Neural crest cell (in vitro differentiated cells): ENCODE measurements at regions not wholly inside any gene's neighbourhood (a gene's known extent, or its start where the extent isn't known, plus 50 kb on each side); places are given as distances from the start of the nearest gene placed in this dataset.

Source experiments
- DNase-seq: peaks from one replicate; pipeline ENCODE4 v3.0.0; 2021; ENCODE audit warnings: low read depth, mixed read lengths, low spot score
- H3K27ac Mint-ChIP-seq: one replicate; pipeline ENCODE4 v1.8.0; 2021; ENCODE audit warnings: mild to moderate bottlenecking, mixed read lengths; ENCODE audit not compliant: unreplicated experiment
- H3K27me3 Mint-ChIP-seq: 2 replicates; pipeline ENCODE4 v1.8.0; 2021; ENCODE audit warnings: low read depth, mild to moderate bottlenecking, mixed read lengths
- H3K36me3 Mint-ChIP-seq: 2 replicates; pipeline ENCODE4 v1.8.0; 2021; ENCODE audit warnings: low read depth, mild to moderate bottlenecking, mixed read lengths
- H3K4me1 Mint-ChIP-seq: 2 replicates; pipeline ENCODE4 v1.8.0; 2021; ENCODE audit warnings: mixed read lengths
- H3K4me3 Mint-ChIP-seq: one replicate; pipeline ENCODE4 v1.8.0; 2021; ENCODE audit warnings: mild to moderate bottlenecking, mixed read lengths
- H3K9me3 Mint-ChIP-seq: 2 replicates; pipeline ENCODE4 v1.8.0; 2021; ENCODE audit warnings: mixed read lengths
- TF ChIP-seq, protein P1 (sequence below): fragments of 200-600 bp; sonication (generic); conservative IDR thresholded peaks from 2 replicates; pipeline ENCODE4 v1.5.0; 2021; ENCODE audit warnings: antibody characterized with exemption, mild to moderate bottlenecking

DNA sequence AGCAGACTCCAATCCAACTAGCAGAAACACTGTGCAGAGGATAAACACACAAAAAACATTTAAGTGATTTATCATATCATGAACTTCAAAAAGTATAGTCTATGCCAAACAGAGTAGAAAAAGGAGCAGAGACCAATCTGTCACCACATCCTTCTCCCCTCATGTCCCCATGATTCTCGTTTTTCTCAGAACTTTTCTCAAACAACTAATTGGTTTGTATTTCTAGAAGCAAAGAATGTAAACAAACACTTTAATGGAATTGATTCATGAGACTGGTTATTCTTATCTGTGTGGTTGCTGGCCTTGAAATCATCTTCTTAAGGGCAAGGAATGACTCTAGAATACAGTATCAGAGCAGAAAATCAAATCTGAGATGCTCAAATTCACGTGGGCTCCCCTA is 294.2 kb upstream of the THBS1 start:
- TF ChIP-seq, protein P1, sequence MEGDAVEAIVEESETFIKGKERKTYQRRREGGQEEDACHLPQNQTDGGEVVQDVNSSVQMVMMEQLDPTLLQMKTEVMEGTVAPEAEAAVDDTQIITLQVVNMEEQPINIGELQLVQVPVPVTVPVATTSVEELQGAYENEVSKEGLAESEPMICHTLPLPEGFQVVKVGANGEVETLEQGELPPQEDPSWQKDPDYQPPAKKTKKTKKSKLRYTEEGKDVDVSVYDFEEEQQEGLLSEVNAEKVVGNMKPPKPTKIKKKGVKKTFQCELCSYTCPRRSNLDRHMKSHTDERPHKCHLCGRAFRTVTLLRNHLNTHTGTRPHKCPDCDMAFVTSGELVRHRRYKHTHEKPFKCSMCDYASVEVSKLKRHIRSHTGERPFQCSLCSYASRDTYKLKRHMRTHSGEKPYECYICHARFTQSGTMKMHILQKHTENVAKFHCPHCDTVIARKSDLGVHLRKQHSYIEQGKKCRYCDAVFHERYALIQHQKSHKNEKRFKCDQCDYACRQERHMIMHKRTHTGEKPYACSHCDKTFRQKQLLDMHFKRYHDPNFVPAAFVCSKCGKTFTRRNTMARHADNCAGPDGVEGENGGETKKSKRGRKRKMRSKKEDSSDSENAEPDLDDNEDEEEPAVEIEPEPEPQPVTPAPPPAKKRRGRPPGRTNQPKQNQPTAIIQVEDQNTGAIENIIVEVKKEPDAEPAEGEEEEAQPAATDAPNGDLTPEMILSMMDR = no peak
- no peak overlapping the region for H3K4me3 Mint-ChIP-seq
- H3K36me3 Mint-ChIP-seq = peaks cover 2% of the 10 kb centered on the region
- no peaks in the 10 kb centered on the region for H3K9me3 Mint-ChIP-seq
- DNase-seq = no peak
- H3K4me1 Mint-ChIP-seq = no peaks in the 10 kb centered on the region
- no peak overlapping the region for H3K27ac Mint-ChIP-seq
- H3K27me3 Mint-ChIP-seq = no peaks in the 10 kb centered on the region

DNA sequence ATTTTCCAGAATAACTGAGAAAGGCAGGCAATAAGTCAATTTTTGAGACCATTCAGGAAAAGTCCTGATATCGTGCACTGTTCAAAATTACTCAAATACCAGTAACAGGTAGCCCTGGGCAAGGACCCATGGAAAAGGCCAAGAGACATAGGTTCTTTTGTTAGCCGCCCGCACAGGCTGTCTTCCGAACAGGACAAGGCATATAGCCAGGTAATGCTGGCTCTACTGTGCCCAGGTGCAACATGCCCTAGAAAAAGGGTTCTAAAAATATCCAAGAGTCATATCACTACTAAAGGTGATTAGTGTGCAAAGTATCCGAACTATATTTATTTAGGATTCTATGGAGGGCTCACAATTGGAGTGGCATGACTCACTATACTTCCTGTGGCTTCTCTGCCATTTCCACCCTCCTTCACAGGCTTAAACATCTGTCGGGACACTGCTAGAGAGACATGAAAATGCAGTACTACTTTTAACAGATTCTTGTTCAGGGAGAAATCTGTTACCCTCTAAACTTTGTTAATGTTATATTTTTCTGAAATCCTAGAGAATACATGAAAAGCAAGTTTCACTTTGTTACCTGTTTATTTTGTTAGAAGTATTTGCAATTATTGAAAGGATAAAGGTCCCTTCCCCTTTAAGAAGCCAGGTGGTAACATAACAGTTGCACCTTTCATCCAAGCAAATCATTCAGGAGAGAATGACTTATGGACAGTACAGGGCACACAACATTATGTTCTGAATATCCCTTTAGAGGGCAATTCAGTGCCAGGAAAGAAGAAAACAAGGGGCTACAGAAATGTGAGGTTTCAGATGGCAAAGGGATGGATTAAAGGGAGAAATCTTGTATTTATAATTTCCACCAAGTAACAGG is 293.3 kb upstream of the THBS1 start:
- Mint-ChIP-seq H3K27me3 (no peaks in the 10 kb centered on the region), H3K4me3 (no peak overlapping the region), H3K36me3 (no peaks in the 10 kb centered on the region), H3K4me1 (no peaks in the 10 kb centered on the region), H3K9me3 (peaks cover 6% of the 10 kb centered on the region), H3K27ac (no peak overlapping the region)
- TF ChIP-seq, protein P1 = no peak
- no peak for DNase-seq

DNA sequence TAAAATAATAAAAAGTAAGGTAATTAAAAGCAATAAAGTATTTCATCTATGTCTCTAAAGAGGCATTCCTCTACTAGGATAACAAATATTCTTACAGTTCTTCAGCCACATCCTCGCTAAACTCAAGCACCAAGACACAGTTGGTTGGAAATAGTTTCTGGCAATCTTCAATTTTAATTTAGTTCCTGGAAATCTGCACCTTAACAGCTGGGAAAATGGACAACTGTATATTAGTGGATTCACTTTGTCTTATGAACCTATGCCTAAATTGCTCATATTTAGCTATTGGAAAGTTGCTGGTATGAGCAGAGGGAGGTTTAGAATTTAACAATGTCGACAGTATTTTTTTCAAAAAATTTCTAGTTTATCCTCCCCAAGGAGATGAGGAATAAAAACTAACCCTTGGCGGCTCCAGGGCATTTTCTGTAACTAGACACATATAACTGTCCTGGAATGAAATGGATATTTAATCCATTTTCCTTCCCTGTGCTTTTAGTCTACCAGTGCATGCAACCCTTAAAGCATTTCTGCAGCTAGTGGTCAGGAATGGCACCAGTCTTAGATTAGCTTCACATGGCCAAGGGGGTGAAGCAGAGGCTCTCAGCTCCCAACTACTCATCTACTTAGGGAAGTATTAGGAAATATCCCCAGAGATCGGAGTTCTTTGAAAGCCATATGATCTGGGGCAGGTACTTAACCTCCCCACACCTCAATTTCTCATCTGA is 290.0 kb upstream of the THBS1 start:
- no peak for DNase-seq
- Mint-ChIP-seq H3K4me3 (no peak overlapping the region), H3K36me3 (no peaks in the 10 kb centered on the region), H3K27ac (no peak overlapping the region), H3K27me3 (no peaks in the 10 kb centered on the region), H3K9me3 (peaks cover 11% of the 10 kb centered on the region), H3K4me1 (no peaks in the 10 kb centered on the region)
- TF ChIP-seq, protein P1 = no peak

DNA sequence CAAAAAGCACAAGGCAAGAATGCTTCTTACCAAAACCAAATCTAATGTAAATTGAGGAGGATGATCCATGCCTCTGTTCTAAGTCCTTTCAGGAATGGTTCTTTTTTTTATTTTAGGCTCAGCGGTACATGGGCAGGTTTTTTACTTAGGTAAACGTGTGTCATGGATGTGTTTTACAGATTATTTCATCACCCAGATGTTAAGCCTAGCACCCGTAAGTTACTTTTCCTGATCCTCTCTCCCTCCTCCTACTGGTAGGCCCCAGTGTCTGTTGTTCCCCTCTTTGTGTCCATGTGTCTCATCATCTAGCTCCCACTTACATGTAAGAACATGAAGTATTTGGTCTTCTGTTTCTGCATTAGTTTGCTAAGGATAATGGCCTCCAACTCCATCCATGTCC is 289.2 kb upstream of the THBS1 start:
- H3K4me1 Mint-ChIP-seq = no peaks in the 10 kb centered on the region
- no peaks in the 10 kb centered on the region for H3K36me3 Mint-ChIP-seq
- no peak for DNase-seq
- TF ChIP-seq, protein P1 = no peak
- H3K4me3 Mint-ChIP-seq = no peak overlapping the region
- H3K9me3 Mint-ChIP-seq = peaks cover 12% of the 10 kb centered on the region
- H3K27ac Mint-ChIP-seq = no peak overlapping the region
- no peaks in the 10 kb centered on the region for H3K27me3 Mint-ChIP-seq

DNA sequence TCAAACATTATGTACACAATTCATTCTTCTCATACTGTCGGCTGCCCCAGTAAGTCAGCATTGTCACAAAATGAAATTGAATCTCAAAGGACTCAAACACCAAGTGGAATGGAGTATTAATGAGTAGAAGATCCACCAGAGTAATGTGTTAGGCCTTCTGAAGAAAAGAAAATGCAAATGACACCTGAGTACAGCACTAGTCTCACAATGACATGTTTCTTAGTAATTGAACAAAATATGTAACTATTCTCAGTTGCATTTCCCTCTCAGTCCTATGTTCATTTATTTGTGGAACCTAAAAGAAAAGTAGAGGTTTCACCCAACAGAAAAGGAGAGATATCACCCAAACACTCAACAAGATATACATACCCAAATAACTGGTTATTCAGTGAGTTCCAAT is 283.9 kb upstream of the THBS1 start:
- TF ChIP-seq, protein P1 = no peak
- peaks cover 1% of the 10 kb centered on the region for H3K27me3 Mint-ChIP-seq
- no peak overlapping the region for H3K4me3 Mint-ChIP-seq
- peaks cover 10% of the 10 kb centered on the region for H3K9me3 Mint-ChIP-seq
- no peak for DNase-seq
- H3K36me3 Mint-ChIP-seq = no peaks in the 10 kb centered on the region
- no peak overlapping the region for H3K27ac Mint-ChIP-seq
- no peaks in the 10 kb centered on the region for H3K4me1 Mint-ChIP-seq
